Thymus (tissue), 11 donors: ENCODE measurements at regions not wholly inside any gene's neighbourhood (a gene's known extent, or its start where the extent isn't known, plus 50 kb on each side); places are given as distances from the start of the nearest gene placed in this dataset.

Experiments
- DNase-seq, 9 donors: peaks; one replicate each; pipeline ENCODE4 v3.0.0-alpha.2; 2013; ENCODE audit warnings: low spot score in 9 of 9, low read depth in 6 of 9, missing footprints in 1 of 9
- H3K27ac ChIP-seq, 2 donors: one replicate each; pipeline ENCODE4 v1.5.1; 2013; ENCODE audit warnings: control low read depth in 1 of 2, low read depth in 1 of 2, low read length in 1 of 2, mild to moderate bottlenecking in 1 of 2, moderate library complexity in 1 of 2
- H3K27me3 ChIP-seq, 2 donors: one replicate each; pipeline ENCODE4 v1.5.1; 2013; ENCODE audit warnings: low read length in 1 of 2; ENCODE audit not compliant: control insufficient read depth in 2 of 2, insufficient read depth in 1 of 2
- H3K36me3 ChIP-seq, 2 donors: one replicate each; pipeline ENCODE4 v1.5.1; 2013; ENCODE audit warnings: low read length in 1 of 2, mild to moderate bottlenecking in 1 of 2, moderate library complexity in 1 of 2; ENCODE audit not compliant: control insufficient read depth in 2 of 2, insufficient read depth in 2 of 2
- H3K4me1 ChIP-seq, 2 donors: one replicate each; pipeline ENCODE4 v1.5.1; 2013; ENCODE audit warnings: low read length in 2 of 2; ENCODE audit not compliant: control insufficient read depth in 2 of 2, insufficient read depth in 2 of 2
- H3K4me3 ChIP-seq, 2 donors: one replicate each; pipeline ENCODE4 v1.5.1; 2013; ENCODE audit warnings: low read length in 2 of 2, control low read depth in 1 of 2, mild to moderate bottlenecking in 1 of 2
- H3K9me3 ChIP-seq, 2 donors: one replicate each; pipeline ENCODE4 v1.5.1; 2013; ENCODE audit warnings: low read length in 1 of 2, mild to moderate bottlenecking in 1 of 2; ENCODE audit not compliant: control insufficient read depth in 2 of 2, insufficient read depth in 1 of 2
- WGBS: extraction: QIAGEN DNeasy Blood & Tissue Kit; methylation state at CpG from one replicate; pipeline ENCODE4 v1.1.7; 2013; 5-methylcytosine and 5-hydroxymethylcytosine counted together
- donor health status: healthy.

- Histone ChIP-seq H3K4me3 (no peak overlapping the region), H3K27me3 (peaks cover 0 to 7% of the 10 kb centered on the region in 2 donors), H3K36me3 (no peaks in the 10 kb centered on the region), H3K27ac (no peak overlapping the region), H3K9me3 (no peaks in the 10 kb centered on the region), H3K4me1 (no peaks in the 10 kb centered on the region)
- 86% methylated on average over 6 of the region's 6 CpGs for WGBS
- no peak for DNase-seq
These were observed 80.3 kb downstream of the TENT5C start for GRCh38 chr1:117685936-117686806.

- no peak overlapping the region for H3K4me3 ChIP-seq
- DNase-seq: no peak
- H3K9me3 ChIP-seq: no peaks in the 10 kb centered on the region
- H3K36me3 ChIP-seq: no peaks in the 10 kb centered on the region
- peaks cover 0 to 7% of the 10 kb centered on the region in 2 donors for H3K27me3 ChIP-seq
- H3K27ac ChIP-seq: no peak overlapping the region
- H3K4me1 ChIP-seq: no peaks in the 10 kb centered on the region
- 98% methylated on average over 2 of the region's 2 CpGs for WGBS
These were observed 81.1 kb downstream of the TENT5C start for GRCh38 chr1:117686907-117687306.

- 91% methylated on average over 4 of the region's 4 CpGs for WGBS
- no peak for DNase-seq
- peaks cover 0 to 5% of the 10 kb centered on the region in 2 donors for H3K27me3 ChIP-seq
These were observed 84.3 kb downstream of the TENT5C start for GRCh38 chr1:117689997-117690625.

GRCh38 chr1:117691942-117692341 is 86.1 kb downstream of the TENT5C start:
- H3K4me3 ChIP-seq: no peak overlapping the region
- H3K27me3 ChIP-seq: peaks cover 0 to 10% of the 10 kb centered on the region in 2 donors
- 95% methylated on average over 2 of the region's 2 CpGs for WGBS
- no peaks in the 10 kb centered on the region for H3K4me1 ChIP-seq
- H3K36me3 ChIP-seq: no peaks in the 10 kb centered on the region
- H3K9me3 ChIP-seq: no peaks in the 10 kb centered on the region
- H3K27ac ChIP-seq: no peak overlapping the region
- no peak for DNase-seq

More at GRCh38 chr1:117689997-117690625, 84.3 kb downstream of the TENT5C start:
- H3K36me3 ChIP-seq: no peaks in the 10 kb centered on the region
- no peak overlapping the region for H3K27ac ChIP-seq
- no peak overlapping the region for H3K4me3 ChIP-seq
- H3K9me3 ChIP-seq: no peaks in the 10 kb centered on the region
- H3K4me1 ChIP-seq: no peaks in the 10 kb centered on the region

GRCh38 chr1:117694543-117694942 is 88.7 kb downstream of the TENT5C start:
- Histone ChIP-seq H3K4me1 (no peaks in the 10 kb centered on the region), H3K9me3 (no peaks in the 10 kb centered on the region), H3K27ac (no peak overlapping the region), H3K27me3 (peaks cover 0 to 10% of the 10 kb centered on the region in 2 donors), H3K4me3 (no peak overlapping the region), H3K36me3 (no peaks in the 10 kb centered on the region)
- 46% methylated on average over 3 of the region's 3 CpGs for WGBS
- DNase-seq: no peak

GRCh38 chr1:117695796-117696490 is 90.1 kb downstream of the TENT5C start:
- no peaks in the 10 kb centered on the region for H3K9me3 ChIP-seq
- DNase-seq: no peak
- H3K27me3 ChIP-seq: peaks cover 0 to 10% of the 10 kb centered on the region in 2 donors
- H3K27ac ChIP-seq: peak overlapping the region in 1 of 2 donors; percentile 60
- WGBS: 87% methylated on average over 9 of the region's 9 CpGs
- no peaks in the 10 kb centered on the region for H3K4me1 ChIP-seq
- no peak overlapping the region for H3K4me3 ChIP-seq
- no peaks in the 10 kb centered on the region for H3K36me3 ChIP-seq

- WGBS: 92% methylated on average over 1 of the region's 1 CpG
- peak overlapping the region in 1 of 2 donors; percentile 60 for H3K27ac ChIP-seq
- no peak for DNase-seq
- no peaks in the 10 kb centered on the region for H3K9me3 ChIP-seq
- no peaks in the 10 kb centered on the region for H3K36me3 ChIP-seq
- no peak overlapping the region for H3K4me3 ChIP-seq
- H3K4me1 ChIP-seq: no peaks in the 10 kb centered on the region
- peaks cover 0 to 10% of the 10 kb centered on the region in 2 donors for H3K27me3 ChIP-seq
These were observed 90.7 kb downstream of the TENT5C start for GRCh38 chr1:117696561-117696960.

- Histone ChIP-seq H3K27me3 (peaks cover 0 to 10% of the 10 kb centered on the region in 2 donors), H3K27ac (no peak overlapping the region), H3K4me3 (no peak overlapping the region), H3K36me3 (no peaks in the 10 kb centered on the region), H3K4me1 (no peaks in the 10 kb centered on the region), H3K9me3 (no peaks in the 10 kb centered on the region)
- DNase-seq: no peak
These were observed 91.5 kb downstream of the TENT5C start for GRCh38 chr1:117697220-117697781.
